GM12891 (cell line): ENCODE measurements at regions not wholly inside any gene's neighbourhood (a gene's known extent, or its start where the extent isn't known, plus 50 kb on each side); places are given as distances from the start of the nearest gene placed in this dataset.

ENCODE experiments used
- DNase-seq: peaks from one replicate; pipeline ENCODE4 v3.0.0; 2011; ENCODE audit warnings: low spot score; ENCODE audit not compliant: insufficient read length
- FAIRE-seq: peaks from 2 replicates; lab custom pipeline; 2011; peaks lifted over from hg19 to GRCh38; lab: Jason Lieb, UNC
- PAX5 ChIP-seq: IDR thresholded peaks from 2 replicates; pipeline ENCODE4 v1.6.1; 2011; ENCODE audit warnings: low read length, moderate library complexity, mild to moderate bottlenecking; ENCODE audit not compliant: insufficient read depth, severe bottlenecking
- POLR2A ChIP-seq: IDR thresholded peaks from 2 replicates; pipeline ENCODE4 v1.6.1; 2011; ENCODE audit warnings: low read depth, low read length, control low read depth
- POLR2AphosphoS5 ChIP-seq: IDR thresholded peaks from 2 replicates; pipeline ENCODE4 v1.6.1; 2011; ENCODE audit warnings: low read depth, low read length, control low read depth
- POU2F2 ChIP-seq: IDR thresholded peaks from 2 replicates; pipeline ENCODE4 v1.6.1; 2011; ENCODE audit warnings: low read depth, mild to moderate bottlenecking, control low read depth, low read length, moderate library complexity
- SPI1 ChIP-seq: IDR thresholded peaks from 2 replicates; pipeline ENCODE4 v1.6.1; 2011; ENCODE audit warnings: low read depth, low read length, control low read depth
- TAF1 ChIP-seq: IDR thresholded peaks from 2 replicates; pipeline ENCODE4 v1.6.1; 2011; ENCODE audit warnings: low read depth, low read length, control low read depth

DNA sequence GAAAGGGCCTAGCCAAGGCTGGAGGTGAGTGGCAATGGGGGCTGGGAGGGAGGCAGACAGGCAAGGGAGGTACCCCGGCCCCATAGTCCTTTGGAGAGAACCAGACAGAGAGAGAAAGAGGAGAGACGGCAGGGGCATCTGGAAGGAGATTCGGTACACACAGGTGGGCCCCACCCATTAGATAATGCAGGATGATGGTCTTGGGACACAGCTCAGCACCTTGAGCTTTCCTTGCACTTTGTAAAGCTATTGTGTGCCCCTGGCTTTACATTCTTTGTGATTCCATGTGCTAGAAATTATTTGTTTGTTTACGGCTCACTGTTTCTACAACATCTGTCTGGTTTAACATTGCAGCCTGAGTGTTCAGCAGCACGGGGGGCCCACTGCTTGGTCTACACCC, 83.1 kb downstream of the CTAGE1 start:
- TF ChIP-seq POLR2AphosphoS5: no peak
- TF ChIP-seq POU2F2: no peak
- TF ChIP-seq SPI1: no peak
- TF ChIP-seq PAX5: no peak
- TF ChIP-seq TAF1: no peak
- TF ChIP-seq POLR2A: no peak
- DNase-seq (no peak), FAIRE-seq (no peak)

GRCh38 chr18:22332590-22332989, 85.1 kb downstream of the CTAGE1 start:
- FAIRE-seq (no peak), DNase-seq (no peak)
- TF ChIP-seq TAF1: no peak
- TF ChIP-seq SPI1: no peak
- TF ChIP-seq POLR2A: no peak
- TF ChIP-seq POLR2AphosphoS5: no peak
- TF ChIP-seq POU2F2: no peak
- TF ChIP-seq PAX5: no peak

DNA sequence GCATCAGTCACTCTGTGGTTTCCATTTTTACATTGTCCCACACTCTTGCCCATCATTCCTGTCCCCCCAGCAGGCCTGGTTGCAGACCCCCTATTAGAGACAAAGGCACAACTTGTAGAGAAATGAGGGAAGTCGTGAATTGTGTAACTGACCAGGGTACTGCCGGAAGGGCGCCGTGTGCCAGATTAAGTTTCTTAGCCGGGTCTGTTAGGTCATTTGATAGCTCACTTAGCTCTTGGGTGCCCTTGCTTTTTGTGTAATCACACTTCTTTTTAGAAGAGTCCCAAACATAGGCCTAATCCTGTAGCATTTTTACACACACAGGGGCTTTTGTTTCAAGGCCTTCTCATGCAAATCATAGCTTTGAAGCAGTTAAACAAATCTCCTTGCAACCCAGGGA, 87.2 kb downstream of the CTAGE1 start:
- TF ChIP-seq PAX5 (no peak), TAF1 (no peak), POLR2AphosphoS5 (no peak), POU2F2 (no peak), POLR2A (no peak)
- FAIRE-seq (no peak), DNase-seq (no peak)

GRCh38 chr18:22325396-22325795, 92.3 kb downstream of the CTAGE1 start:
- no peak for DNase-seq
- TF ChIP-seq SPI1 (no peak), POLR2AphosphoS5 (no peak), TAF1 (no peak), POU2F2 (no peak), PAX5 (no peak), POLR2A (no peak)
- FAIRE-seq: no peak

DNA sequence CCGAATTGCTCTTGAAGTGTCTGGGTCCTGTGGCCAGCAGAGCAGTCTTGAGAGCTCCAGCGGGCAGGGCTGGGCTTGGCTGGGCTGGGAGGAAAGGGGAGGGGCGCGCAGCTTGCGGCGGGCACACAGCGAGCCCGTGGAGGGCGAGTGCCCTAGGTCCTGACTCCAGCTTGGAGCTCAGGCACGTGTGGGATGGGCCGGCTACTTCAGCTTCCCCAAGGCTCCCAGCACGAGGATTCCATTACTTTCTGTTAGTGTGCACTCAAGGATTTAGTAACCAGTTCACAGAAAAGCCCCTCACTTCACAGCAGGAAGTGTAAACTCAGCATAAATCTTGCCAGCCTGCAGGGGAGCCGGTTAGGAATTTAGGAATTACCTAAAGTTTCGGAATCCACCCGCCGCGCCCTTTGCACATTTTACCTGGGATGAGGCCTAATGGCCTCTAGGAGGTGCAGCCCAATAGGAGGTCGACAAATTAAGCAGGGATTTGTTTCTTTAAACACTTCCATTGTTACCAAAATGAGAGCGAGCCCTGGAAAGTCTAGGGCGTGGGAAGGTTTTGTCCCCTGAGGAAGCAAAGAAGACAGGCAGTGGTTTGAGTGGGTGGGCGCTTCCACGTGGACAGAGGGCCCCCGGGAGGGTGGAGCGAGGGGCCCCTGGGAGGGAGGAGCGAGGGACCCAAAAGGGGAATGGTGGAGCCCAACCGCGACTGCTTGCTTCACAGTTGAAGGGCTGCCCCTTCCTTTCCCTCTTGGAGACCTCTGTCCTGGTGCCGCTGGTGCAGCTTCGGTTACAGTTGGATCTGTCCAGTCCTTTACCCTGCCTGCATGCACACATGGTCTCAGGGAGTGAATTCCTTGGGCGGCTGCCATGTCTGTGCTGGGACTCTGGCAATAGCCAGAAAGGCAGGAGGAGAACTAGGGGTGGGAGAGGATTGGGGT, 93.3 kb downstream of the CTAGE1 start:
- TF ChIP-seq POLR2A (no peak), TAF1 (no peak), POLR2AphosphoS5 (no peak)
- no peak for FAIRE-seq
- no peak for DNase-seq

GRCh38 chr18:22322243-22322691, 95.4 kb downstream of the CTAGE1 start:
- DNase-seq (no peak), FAIRE-seq (no peak)
- TF ChIP-seq PAX5: no peak
- no peak for TF ChIP-seq SPI1
- TF ChIP-seq POLR2AphosphoS5: no peak
- no peak for TF ChIP-seq POU2F2
- TF ChIP-seq POLR2A: no peak
- no peak for TF ChIP-seq TAF1

DNA sequence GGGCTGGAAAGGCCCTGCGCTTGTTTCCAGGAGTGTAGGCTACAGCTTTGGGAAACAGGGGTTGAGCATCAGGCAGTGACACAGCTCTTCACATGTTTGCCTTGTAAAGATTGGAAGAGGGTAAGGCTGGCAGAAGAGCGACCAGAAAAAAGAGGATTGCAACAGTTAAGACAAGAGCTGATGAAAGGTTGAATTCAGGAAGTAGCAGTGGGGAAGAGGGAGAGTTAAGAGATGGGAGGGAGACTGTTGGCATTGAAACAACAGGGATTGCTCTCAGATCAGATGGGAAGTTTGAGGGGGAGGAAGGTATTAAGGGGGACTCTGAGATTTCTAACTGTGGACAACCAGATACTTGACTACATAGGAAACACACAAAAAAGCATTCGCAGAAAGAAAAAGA, 96.9 kb downstream of the CTAGE1 start:
- no peak for DNase-seq
- no peak for FAIRE-seq
- no peak for TF ChIP-seq POLR2A
- no peak for TF ChIP-seq TAF1
- TF ChIP-seq POLR2AphosphoS5: no peak

- FAIRE-seq: no peak
- TF ChIP-seq POLR2AphosphoS5 (no peak), PAX5 (no peak), SPI1 (no peak), POU2F2 (no peak), POLR2A (no peak), TAF1 (no peak)
These were observed 97.6 kb downstream of the CTAGE1 start for GRCh38 chr18:22320155-22320554.

DNA sequence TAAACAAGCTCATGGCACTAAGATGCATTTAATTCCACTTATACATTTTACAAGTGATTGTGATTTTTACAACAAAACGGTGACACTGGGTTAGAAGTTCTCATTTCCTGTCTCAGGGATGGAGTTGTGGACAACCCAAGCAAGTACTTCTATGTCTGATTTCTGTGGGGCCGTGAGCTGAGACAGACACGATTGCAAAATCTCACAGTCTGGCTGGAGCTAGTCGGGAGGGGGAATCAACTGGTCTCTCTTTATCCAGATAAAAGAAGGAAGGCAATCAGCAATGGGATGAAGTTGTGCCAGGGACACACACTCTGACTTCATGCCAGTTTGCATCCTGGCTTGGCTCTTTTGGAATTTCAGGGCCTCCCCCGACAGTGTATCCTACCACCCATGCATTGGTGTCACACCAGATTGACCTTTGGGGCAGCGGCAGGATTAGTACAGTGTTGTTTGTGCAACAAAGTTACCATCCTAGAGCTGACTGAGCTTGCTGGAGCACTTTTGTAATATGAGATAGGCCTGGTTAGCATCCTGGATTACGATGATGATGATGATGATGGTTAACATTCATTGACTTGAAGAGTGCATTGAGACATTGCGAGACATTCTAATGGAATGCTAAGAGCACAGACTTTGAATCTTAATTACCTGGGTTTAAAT, 98.8 kb downstream of the CTAGE1 start:
- FAIRE-seq (no peak), DNase-seq (no peak)
- no peak for TF ChIP-seq POU2F2
- no peak for TF ChIP-seq PAX5
- no peak for TF ChIP-seq POLR2AphosphoS5
- TF ChIP-seq TAF1: no peak
- no peak for TF ChIP-seq SPI1
- TF ChIP-seq POLR2A: no peak

More at GRCh38 chr18:22320155-22320554, 97.6 kb downstream of the CTAGE1 start:
- DNase-seq: no peak

DNA sequence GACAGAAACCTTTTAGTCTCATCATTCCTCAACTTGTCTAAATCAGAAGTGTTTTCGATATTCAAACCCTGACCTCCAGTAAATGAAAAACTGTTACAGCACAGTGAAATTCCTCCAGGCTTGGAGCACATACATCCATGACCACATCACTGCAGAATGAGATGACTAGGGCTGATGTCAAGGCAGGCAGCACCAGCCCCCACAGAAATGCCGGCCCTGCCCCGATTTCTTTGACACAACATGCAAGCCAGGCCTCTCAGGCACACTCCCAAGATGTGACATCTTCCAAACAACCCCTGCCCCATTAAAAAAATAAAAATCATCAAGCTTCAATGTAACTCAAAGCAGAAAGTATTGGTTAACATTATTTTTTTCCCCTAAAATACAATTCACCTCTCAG, 103.3 kb downstream of the CTAGE1 start:
- DNase-seq (no peak), FAIRE-seq (no peak)
- no peak for TF ChIP-seq POLR2A
- TF ChIP-seq TAF1: no peak
- TF ChIP-seq SPI1: no peak
- no peak for TF ChIP-seq POU2F2
- no peak for TF ChIP-seq PAX5
- no peak for TF ChIP-seq POLR2AphosphoS5
